ENCODE measurements at regions not wholly inside any gene's neighbourhood (a gene's known extent, or its start where the extent isn't known, plus 50 kb on each side); places are given as distances from the start of the nearest gene placed in this dataset.

- TF ChIP-seq EZH2 (IDR thresholded peaks at IDR 0.05; ENCODE audit: borderline replicate concordance, low read length) (no peak), CTCF (IDR thresholded peaks at IDR 0.05; ENCODE audit: low read length) (no peak)
- H3K27me3 ChIP-seq (ENCODE audit: insufficient read depth, low read length), result no peaks in the 10 kb centered on the region; the same call in 1 of the 2 replicates
- H3K4me1 ChIP-seq (ENCODE audit: insufficient read depth, low read length, severe bottlenecking), result no peaks in the 10 kb centered on the region
- H3F3A ChIP-seq (ENCODE audit: insufficient read depth, low read length), result no peaks in the 10 kb centered on the region
- no peaks in the 10 kb centered on the region for H3K36me3 ChIP-seq (ENCODE audit: insufficient read depth, low read length)
- no peaks in the 10 kb centered on the region for H3K79me2 ChIP-seq (ENCODE audit: insufficient read depth, low read length)
- no peaks in the 10 kb centered on the region for H3K9me3 ChIP-seq (ENCODE audit: low read length)
- no peak overlapping the region for H3K27ac ChIP-seq (ENCODE audit: low read depth, low read length, poor library complexity, severe bottlenecking)
- no peak overlapping the region for H2AFZ ChIP-seq (ENCODE audit: low read length)
- H4K20me1 ChIP-seq (ENCODE audit: insufficient read depth, low read length), result no peaks in the 10 kb centered on the region
- H3K9ac ChIP-seq (ENCODE audit: low read length), result no peak overlapping the region
- H3K4me2 ChIP-seq (ENCODE audit: low read length), result no peak overlapping the region
- H3K4me3 ChIP-seq (ENCODE audit: low read depth, low read length, poor library complexity, severe bottlenecking), result no peak overlapping the region
- no peaks in the 10 kb centered on the region for H3K9me2 ChIP-seq (ENCODE audit: low read depth, low read length)
These were observed 81.0 kb upstream of the SLC25A13 start for GRCh38 chr7:96402913-96403312.

- no peaks in the 10 kb centered on the region for H3K9me3 ChIP-seq (ENCODE audit: low read length)
These were observed 79.3 kb upstream of the SLC25A13 start for GRCh38 chr7:96401200-96401599.

GRCh38 chr7:96400518-96400917, 78.6 kb upstream of the SLC25A13 start:
- TF ChIP-seq CTCF (IDR thresholded peaks at IDR 0.05; ENCODE audit: low read length), result no peak
- no peak for TF ChIP-seq EZH2 (IDR thresholded peaks at IDR 0.05; ENCODE audit: borderline replicate concordance, low read length)
- Histone ChIP-seq H3K4me1 (ENCODE audit: insufficient read depth, low read length, severe bottlenecking) (no peaks in the 10 kb centered on the region), H3K27ac (ENCODE audit: low read depth, low read length, poor library complexity, severe bottlenecking) (no peak overlapping the region), H3K36me3 (ENCODE audit: insufficient read depth, low read length) (no peaks in the 10 kb centered on the region), H3K9me2 (ENCODE audit: low read depth, low read length) (no peaks in the 10 kb centered on the region), H3K4me2 (ENCODE audit: low read length) (no peak overlapping the region), H3K9me3 (ENCODE audit: low read length) (no peaks in the 10 kb centered on the region), H3K27me3 (ENCODE audit: insufficient read depth, low read length) (no peaks in the 10 kb centered on the region; the same call in 1 of the 2 replicates), H3F3A (ENCODE audit: insufficient read depth, low read length) (no peaks in the 10 kb centered on the region), H3K4me3 (ENCODE audit: low read depth, low read length, poor library complexity, severe bottlenecking) (no peak overlapping the region), H3K79me2 (ENCODE audit: insufficient read depth, low read length) (no peaks in the 10 kb centered on the region), H3K9ac (ENCODE audit: low read length) (no peak overlapping the region), H4K20me1 (ENCODE audit: insufficient read depth, low read length) (no peaks in the 10 kb centered on the region), H2AFZ (ENCODE audit: low read length) (no peak overlapping the region)

More at GRCh38 chr7:96401200-96401599, 79.3 kb upstream of the SLC25A13 start:
- no peak overlapping the region for H3K27ac ChIP-seq (ENCODE audit: low read depth, low read length, poor library complexity, severe bottlenecking)
- no peaks in the 10 kb centered on the region for H4K20me1 ChIP-seq (ENCODE audit: insufficient read depth, low read length)
- no peaks in the 10 kb centered on the region for H3K79me2 ChIP-seq (ENCODE audit: insufficient read depth, low read length)
- H3K36me3 ChIP-seq (ENCODE audit: insufficient read depth, low read length), result no peaks in the 10 kb centered on the region
- no peaks in the 10 kb centered on the region for H3F3A ChIP-seq (ENCODE audit: insufficient read depth, low read length)
- H3K4me1 ChIP-seq (ENCODE audit: insufficient read depth, low read length, severe bottlenecking), result no peaks in the 10 kb centered on the region
- no peaks in the 10 kb centered on the region for H3K9me2 ChIP-seq (ENCODE audit: low read depth, low read length)
- no peak overlapping the region for H3K4me2 ChIP-seq (ENCODE audit: low read length)
- H3K4me3 ChIP-seq (ENCODE audit: low read depth, low read length, poor library complexity, severe bottlenecking), result no peak overlapping the region
- H3K27me3 ChIP-seq (ENCODE audit: insufficient read depth, low read length), result no peaks in the 10 kb centered on the region; the same call in 1 of the 2 replicates
- no peak overlapping the region for H3K9ac ChIP-seq (ENCODE audit: low read length)
- TF ChIP-seq EZH2 (IDR thresholded peaks at IDR 0.05; ENCODE audit: borderline replicate concordance, low read length) (no peak), CTCF (IDR thresholded peaks at IDR 0.05; ENCODE audit: low read length) (no peak)
- H2AFZ ChIP-seq (ENCODE audit: low read length), result no peak overlapping the region

Data from OCI-LY1 (cell line).